HG03342 (cell line): ENCODE measurements at regions not wholly inside any gene's neighbourhood (a gene's known extent, or its start where the extent isn't known, plus 50 kb on each side); places are given as distances from the start of the nearest gene placed in this dataset.
"Not testable (repeated sequence)": the region's sequence is repeated elsewhere in the genome, so short reads cannot be mapped to it uniquely, and the experiment has no call there.

Source experiments
- ATAC-seq: cut with Tn5 transposase; IDR thresholded peaks from one replicate; pipeline ENCODE4 v1.9.1; 2021; ENCODE audit warnings: mild to moderate bottlenecking, moderate library complexity; ENCODE audit not compliant: unreplicated experiment

DNA sequence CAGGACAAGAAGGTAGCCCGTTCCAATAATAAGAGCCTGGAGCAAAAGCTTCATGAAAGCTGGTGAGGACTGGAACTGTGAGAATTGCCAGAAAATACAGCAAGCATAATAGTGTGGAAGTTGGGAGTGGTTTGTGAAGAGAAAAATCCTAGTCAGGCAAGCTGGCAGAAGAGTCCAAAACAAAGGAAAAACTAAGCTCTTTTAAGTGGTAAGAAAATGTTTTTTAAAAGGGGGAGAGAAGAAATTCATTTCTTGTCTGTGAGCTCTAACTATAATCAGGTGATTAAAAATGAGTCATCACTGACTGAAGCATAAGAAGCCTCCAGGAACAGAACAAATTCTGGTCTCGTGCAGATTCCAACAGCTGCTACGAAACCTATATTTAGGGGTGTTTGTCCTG, 102.6 kb downstream of the CAAP1 start:
- no peak for ATAC-seq

- no peak for ATAC-seq
Measured at GRCh38 chr9:26786564-26786963, 106.0 kb downstream of the CAAP1 start.

DNA sequence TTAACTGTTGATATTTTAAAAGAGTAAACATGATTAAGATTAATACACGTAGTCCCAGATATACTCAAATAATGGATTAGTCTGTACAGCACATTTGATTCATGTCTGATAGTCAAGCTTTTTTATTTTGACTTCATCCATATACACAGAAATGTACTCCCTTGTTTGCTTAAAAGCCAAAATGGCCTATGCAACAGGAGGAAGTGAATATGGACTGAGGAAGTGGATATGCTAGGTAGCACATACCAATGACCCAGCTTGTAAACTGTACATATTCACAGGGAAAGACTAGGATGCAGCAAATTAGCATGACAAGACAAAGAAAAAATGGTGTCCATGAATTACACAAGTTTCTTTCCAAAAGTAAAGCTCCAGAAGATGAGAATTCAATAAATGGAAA, 109.7 kb downstream of the CAAP1 start:
- ATAC-seq: no peak

DNA sequence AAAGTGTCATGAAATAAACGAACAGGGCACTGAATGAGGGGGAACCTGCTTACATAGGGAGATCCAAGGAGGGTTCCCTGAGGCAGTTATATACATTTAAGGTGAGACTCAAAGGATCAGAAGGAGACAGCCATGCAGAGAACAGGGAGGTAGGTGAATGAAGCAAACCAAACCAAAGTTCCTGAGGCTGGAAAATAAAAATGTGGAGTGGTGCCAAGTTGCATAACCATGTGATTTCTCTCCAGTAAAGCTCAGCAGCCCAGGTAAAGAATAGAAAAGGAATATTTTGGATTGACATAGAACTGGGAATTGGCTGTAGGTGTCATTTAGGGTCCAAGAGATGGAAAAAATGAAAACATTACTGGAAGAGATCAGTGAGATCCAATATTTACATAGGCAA, 110.7 kb downstream of the CAAP1 start:
- ATAC-seq: no peak

DNA sequence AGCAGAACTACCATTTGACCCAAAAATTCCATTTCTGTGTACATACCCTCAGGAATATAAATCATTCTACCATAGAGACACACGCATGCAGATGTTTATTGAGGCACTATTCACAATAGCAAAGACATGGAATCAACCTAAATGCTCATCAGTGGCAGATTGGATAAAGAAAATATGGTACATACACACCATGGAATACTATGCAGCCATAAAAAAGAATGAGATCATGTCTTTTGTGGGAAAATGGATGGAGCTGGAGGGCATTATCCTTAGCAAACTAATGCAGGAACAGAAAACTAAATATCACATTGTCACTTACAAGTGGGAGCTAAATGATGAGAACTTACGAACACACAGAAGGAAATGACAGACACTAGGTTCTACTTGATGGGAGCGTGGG, 112.3 kb downstream of the CAAP1 start:
- ATAC-seq: not testable (repeated sequence)

- ATAC-seq: no peak
Measured at GRCh38 chr9:26779062-26779461, 113.5 kb downstream of the CAAP1 start.

DNA sequence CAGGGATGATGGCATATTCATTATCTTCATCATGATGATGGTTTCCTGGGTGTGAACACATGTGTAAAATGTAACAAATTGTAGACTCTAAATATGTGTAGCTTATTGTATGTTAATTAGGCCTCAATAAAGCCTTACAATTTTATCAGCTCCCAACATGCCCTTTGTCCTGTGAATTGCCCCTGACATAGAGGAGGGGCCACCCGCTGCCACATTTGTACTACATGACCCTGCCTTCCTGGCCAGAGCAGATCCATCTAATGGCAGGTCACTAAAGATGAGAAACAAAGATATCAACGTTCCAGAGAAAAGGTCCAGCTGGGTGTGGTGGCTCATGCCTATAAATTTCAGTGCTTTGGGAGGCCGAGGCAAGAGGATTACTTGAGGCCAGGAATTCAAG, 117.2 kb downstream of the CAAP1 start:
- ATAC-seq: no peak

DNA sequence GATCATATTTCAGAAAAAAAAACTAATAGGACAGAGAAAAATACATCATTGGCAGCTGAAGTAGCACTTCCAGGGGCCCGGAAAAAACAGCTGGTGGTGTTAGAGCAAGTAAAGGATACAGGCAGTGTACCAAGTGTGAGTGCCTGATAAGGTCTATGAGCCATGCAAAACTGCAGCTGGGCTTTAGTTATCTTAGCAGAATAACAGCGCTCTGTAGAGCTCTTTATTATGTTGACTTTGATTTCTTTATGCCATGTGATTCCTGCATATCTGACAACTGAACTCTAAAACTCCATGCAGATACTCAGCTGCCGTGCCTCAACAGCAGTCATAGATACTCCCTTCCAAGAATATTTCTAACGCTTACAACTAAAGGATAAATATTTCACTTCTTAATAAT, 119.5 kb downstream of the CAAP1 start:
- no peak for ATAC-seq

GRCh38 chr9:26770821-26771220, 121.8 kb downstream of the CAAP1 start:
- no peak for ATAC-seq

DNA sequence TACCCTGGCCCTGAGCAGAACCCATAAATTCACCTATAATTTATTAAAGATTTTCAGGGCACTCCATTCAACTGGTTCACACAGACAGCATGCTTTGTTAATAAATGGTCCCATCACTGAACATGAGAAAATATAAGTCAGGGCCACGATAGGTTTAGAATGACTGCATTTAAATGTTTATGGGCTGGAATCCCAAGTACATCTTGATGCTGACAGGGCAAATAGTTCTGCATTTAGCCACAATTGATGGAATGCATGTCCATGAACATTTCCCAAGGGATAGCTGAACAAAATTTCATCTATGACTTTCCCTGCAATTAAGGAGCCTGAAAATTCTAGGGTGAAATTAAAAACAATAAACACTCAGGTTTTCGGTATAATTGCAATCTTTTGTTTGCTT, 124.5 kb downstream of the CAAP1 start:
- ATAC-seq: no peak

DNA sequence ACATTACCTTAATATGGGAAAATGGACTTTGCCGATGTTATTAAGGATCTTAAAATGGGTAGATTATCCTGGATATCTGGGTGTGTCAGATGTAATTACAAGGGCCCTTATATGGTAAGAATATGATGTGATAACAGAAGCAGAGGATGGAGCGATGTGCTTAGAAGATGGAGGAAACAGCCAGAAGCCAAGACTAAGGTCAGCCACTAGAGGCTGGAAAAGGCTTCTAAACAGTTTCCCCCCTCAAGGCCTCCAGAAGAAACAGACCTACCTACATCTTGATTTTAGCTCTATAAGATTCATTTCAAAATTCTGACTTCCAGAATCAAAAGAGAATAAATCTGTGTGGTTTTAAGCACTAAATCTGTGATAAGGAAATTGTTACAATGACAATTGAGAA, 131.9 kb downstream of the CAAP1 start:
- no peak for ATAC-seq

DNA sequence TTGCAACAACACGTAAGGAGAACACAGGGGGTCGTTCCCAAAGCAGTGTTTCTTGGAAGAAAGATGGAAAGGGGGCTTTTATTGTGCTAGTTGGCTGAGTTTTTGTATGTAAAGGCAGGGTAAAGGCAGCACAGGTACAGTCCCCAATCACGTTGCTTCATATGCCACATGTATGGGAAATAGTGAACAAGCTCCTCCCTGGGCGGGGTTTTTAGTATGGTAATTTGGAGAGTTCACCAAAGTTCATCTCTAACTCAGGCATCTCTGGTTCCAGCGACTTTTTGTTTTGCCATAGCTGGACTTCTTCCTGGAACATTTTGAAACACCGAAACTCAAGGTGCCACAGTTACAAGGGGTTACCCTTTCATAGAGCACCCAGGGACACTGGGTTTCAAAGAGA, 133.9 kb downstream of the CAAP1 start:
- ATAC-seq: no peak

DNA sequence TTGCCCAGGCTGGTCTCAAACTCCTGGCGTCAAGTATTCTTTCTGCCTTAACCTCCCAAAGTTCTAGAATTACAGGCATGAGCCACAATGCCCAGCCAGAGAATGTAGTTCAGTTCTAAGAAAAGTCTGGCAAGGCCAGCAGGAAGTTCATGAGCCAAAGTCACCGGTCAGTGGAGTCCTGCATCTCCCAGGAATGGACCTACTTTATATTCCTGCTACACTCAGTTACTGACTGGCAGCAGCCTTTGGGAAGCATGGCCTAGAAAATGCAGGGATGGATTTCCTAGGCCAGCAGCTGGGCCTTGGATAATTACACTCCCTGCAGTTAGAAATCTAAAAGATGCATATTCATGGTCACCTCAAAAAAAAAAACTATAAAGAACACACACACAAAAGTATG, 135.7 kb downstream of the CAAP1 start:
- no peak for ATAC-seq

GRCh38 chr9:26755476-26755875, 137.1 kb downstream of the CAAP1 start:
- ATAC-seq: no peak

DNA sequence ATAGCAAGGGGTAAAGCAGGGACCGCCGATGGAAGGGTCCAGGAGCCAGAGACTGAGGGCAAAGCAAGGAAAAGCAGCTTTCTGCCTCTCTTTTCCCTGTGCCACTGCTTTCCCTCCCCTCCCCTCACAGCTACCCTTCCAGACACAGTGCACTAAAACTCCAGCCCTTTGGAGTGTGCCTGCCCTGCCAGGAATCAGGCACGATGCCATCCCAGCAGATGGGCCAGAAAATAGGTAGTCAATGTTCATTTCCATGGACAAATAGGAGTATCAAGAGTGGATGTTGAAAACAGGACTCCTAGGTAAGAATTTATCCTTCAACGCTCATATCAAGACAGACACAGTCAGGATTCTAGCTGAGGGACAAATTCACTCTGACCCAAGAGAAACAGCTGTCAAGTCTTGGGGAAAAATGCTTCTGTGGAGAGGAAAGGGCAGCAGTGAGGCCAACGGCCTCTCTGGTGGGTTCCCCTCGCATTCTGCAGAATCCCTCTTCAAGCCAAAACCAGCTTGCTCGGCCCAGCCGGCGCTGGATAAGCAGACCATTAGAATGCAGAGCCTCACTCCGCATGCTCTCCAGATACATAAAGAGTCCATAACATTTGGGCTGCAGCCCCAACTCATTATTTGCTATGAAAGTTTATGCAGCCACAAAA, 138.0 kb downstream of the CAAP1 start:
- no peak for ATAC-seq

DNA sequence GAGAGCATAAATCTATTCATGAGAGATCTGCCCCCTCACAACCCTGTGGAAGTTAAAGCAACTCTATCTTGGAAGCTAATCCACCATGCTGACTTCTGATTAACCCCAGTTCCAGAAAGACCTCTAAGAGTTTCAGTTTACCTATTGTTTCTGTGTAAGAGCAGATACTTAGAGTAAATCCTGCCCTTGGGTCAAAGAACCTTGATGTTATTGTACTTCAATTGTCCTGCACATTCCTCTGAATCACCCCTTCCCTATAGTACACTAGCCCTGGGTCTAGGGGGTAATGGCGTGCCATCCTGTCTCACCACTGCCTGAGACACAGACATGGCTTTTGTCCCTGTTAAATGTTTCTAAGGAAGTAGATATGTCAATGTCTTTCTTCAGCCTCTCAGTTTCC, 138.6 kb downstream of the CAAP1 start:
- ATAC-seq: no peak

DNA sequence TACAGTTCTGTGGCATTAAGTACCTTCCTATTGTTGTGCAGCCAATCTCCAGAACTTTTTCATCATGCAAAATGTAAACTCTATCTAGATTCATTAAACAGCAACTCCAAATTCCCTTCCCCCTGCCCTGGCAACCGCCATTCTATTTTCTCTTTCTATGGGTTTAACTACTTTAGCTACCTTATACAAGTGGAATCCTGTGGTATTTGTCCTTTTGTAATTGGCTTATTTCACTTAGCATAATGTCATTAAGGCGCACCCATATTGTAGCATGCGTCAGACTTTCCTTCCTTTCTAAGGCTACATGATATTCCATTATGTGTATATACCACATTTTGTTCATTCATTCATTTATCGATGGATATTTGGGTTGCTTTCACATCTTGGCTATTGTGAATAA, 142.4 kb downstream of the CAAP1 start:
- ATAC-seq: no peak

DNA sequence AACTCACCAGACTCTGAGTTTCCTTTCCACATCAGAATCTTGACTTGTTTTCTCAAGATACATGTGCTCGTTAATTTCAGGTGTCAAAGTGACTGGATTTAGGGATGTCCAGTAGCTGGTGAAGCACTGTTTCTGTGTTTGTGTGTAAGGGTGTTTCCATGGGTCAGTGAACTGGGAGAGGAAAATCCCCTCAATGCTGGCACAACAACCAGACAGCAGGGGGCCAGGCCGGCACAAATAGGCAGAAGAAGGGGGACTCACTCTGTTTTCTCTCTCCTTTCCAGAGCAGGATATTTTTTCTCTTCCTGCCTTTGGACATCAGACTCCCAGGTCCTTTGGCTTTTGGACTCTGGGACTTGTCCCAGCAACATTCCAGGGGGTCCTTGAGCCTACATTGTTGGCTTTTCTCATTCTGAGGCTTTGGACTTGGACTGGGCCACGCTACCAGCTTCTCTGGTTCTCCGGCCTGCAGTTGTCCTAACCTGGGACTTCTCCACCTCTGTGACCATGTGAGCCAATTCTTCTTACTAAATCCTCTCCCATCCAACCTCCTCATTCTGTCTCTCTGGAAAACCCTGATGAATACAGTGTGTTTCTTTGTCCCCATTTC, 144.0 kb downstream of the CAAP1 start:
- ATAC-seq: no peak

DNA sequence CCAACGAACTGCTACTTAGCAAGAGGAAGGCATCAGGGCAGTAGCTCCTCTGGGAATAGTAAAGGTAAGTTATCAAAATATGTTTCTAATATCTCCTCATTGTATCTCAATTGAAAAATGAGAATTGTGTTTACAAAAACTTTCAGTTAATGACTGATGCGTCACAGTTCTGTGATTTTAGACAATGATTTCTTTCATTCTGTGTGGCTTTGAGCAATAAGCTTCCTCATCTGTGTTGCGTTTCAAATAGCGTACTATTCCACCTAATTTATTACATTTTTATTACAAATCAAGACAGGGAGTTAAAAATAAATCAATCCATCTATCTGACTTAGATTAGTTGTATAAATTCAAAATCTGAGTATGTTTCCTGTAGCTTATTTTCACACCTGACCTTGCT, 145.0 kb downstream of the CAAP1 start:
- ATAC-seq: no peak

- ATAC-seq: peak; percentile 89
Measured at GRCh38 chr9:26746357-26747072, 146.1 kb downstream of the CAAP1 start.

- no peak for ATAC-seq
Measured at GRCh38 chr9:26745111-26745510, 147.5 kb downstream of the CAAP1 start.

DNA sequence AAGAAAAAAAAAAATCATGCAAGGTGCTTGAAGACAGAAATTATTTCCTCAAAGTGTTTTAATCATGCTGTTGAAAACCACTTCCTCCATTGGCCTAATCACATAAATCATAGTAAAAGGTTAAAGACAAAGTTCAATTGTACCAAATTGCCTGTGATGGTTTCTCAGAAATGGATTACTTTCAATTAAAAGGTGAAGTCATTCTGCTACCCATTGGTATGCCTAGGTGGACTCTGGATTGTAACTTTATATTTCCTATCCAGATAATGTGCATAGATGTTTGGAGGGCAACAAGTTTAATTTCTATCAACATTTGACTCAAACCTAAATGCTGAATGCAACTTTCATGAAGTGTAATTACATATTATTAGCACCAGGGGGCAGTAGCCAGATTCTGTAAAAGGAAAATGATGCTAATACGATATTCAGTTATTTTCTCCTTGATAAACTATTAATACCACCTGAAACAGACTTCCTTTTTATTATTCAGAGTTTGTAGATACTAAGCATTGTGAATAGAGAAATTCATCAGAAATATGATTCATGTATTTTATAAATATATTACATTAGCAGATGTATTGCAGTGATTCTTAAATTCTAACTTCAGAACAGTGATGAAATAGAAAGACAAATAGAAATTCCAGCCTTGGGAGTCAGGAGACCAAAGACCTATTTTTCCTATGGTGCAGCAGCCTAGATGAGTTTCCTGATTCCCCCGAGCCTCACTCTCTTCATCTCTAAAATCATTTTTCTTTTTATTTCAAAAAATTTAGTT, 148.2 kb downstream of the CAAP1 start:
- ATAC-seq: no peak
